ENCODE measurements at regions not wholly inside any gene's neighbourhood (a gene's known extent, or its start where the extent isn't known, plus 50 kb on each side); places are given as distances from the start of the nearest gene placed in this dataset.

GRCh38 chr2:167787021-167787420 is 460.4 kb downstream of the STK39 start:
- TF ChIP-seq, protein P1, sequence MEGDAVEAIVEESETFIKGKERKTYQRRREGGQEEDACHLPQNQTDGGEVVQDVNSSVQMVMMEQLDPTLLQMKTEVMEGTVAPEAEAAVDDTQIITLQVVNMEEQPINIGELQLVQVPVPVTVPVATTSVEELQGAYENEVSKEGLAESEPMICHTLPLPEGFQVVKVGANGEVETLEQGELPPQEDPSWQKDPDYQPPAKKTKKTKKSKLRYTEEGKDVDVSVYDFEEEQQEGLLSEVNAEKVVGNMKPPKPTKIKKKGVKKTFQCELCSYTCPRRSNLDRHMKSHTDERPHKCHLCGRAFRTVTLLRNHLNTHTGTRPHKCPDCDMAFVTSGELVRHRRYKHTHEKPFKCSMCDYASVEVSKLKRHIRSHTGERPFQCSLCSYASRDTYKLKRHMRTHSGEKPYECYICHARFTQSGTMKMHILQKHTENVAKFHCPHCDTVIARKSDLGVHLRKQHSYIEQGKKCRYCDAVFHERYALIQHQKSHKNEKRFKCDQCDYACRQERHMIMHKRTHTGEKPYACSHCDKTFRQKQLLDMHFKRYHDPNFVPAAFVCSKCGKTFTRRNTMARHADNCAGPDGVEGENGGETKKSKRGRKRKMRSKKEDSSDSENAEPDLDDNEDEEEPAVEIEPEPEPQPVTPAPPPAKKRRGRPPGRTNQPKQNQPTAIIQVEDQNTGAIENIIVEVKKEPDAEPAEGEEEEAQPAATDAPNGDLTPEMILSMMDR (IDR thresholded peaks at IDR 0.05) = no peak
- no peak for TF ChIP-seq POLR2A (IDR thresholded peaks at IDR 0.05)

Data from lower leg skin (tissue), 3 donors.